Testis (tissue), 2 donors: ENCODE measurements at regions not wholly inside any gene's neighbourhood (a gene's known extent, or its start where the extent isn't known, plus 50 kb on each side); places are given as distances from the start of the nearest gene placed in this dataset.
"Not testable (repeated sequence)": the region's sequence is repeated elsewhere in the genome, so short reads cannot be mapped to it uniquely, and the experiment has no call there.

Source experiments
- DNase-seq: peaks from one replicate; pipeline ENCODE4 v3.0.0-alpha.2; 2019
- H3K27ac ChIP-seq, 2 donors: fragments of 200-600 bp; sonication (generic); one replicate each; pipeline ENCODE4 v1.5.1; 2019
- H3K27me3 ChIP-seq: fragments of 200-600 bp; sonication (generic); one replicate; pipeline ENCODE4 v1.5.1; 2019
- H3K36me3 ChIP-seq: fragments of 200-600 bp; sonication (generic); one replicate; pipeline ENCODE4 v1.5.1; 2017; ENCODE audit warnings: low read depth; ENCODE audit errors: missing control alignments
- H3K4me1 ChIP-seq: fragments of 200-600 bp; sonication (generic); one replicate; pipeline ENCODE4 v1.5.1; 2019
- H3K4me3 ChIP-seq, 2 donors: fragments of 200-600 bp; sonication (generic); one replicate each; pipeline ENCODE4 v1.5.1; 2017 to 2019
- H3K9me3 ChIP-seq: fragments of 200-600 bp; sonication (generic); one replicate; pipeline ENCODE4 v1.5.1; 2017
- CTCF ChIP-seq, 3 experiments: fragments of 450-650 bp in 2 of 3; fragments of 200-600 bp in 1 of 3; sonication (generic) in 1 of 3; IDR thresholded peaks; one replicate each; pipeline ENCODE4 v1.5.1; 2016 to 2019; ENCODE audit warnings: antibody characterized with exemption in 3 of 3, mild to moderate bottlenecking in 2 of 3, moderate library complexity in 1 of 3
- POLR2A ChIP-seq: fragments of 450-650 bp; IDR thresholded peaks from one replicate; pipeline ENCODE4 v1.6.1; 2017; ENCODE audit warnings: antibody characterized with exemption, mild to moderate bottlenecking, moderate library complexity
- WGBS, 2 donors: methylation state at CpG; one replicate each; pipeline ENCODE4 v1.1.5; 2018; 5-methylcytosine and 5-hydroxymethylcytosine counted together
- intact Hi-C: fragments of 100-400 bp; cut with DNase I; formaldehyde crosslinking; loops from one replicate; pipeline ENCODE4 v1.15.1; 2023; ENCODE audit warnings: low total_unique reads

- no peaks in the 10 kb centered on the region for H3K9me3 ChIP-seq
- no peak overlapping the region for H3K4me3 ChIP-seq
- intact Hi-C loops = no loop called here
- no peak for DNase-seq
- H3K27ac ChIP-seq = no peak overlapping the region
- no peak for TF ChIP-seq CTCF (IDR thresholded peaks at IDR 0.05)
- no peak for TF ChIP-seq POLR2A
- 90 to 92% methylated on average over 9 to 12 of the region's 12 CpGs for WGBS, 2 donors
- no peaks in the 10 kb centered on the region for H3K4me1 ChIP-seq
- no peaks in the 10 kb centered on the region for H3K27me3 ChIP-seq
- H3K36me3 ChIP-seq = no peaks in the 10 kb centered on the region
Observed at GRCh38 chr11:71165771-71166170, 86.6 kb downstream of the SHANK2 start.

GRCh38 chr11:71164621-71165020 is 87.8 kb downstream of the SHANK2 start:
- H3K9me3 ChIP-seq = no peaks in the 10 kb centered on the region
- no peak overlapping the region for H3K4me3 ChIP-seq
- intact Hi-C loops = no loop called here
- H3K4me1 ChIP-seq = no peaks in the 10 kb centered on the region
- no peaks in the 10 kb centered on the region for H3K27me3 ChIP-seq
- H3K36me3 ChIP-seq = no peaks in the 10 kb centered on the region
- TF ChIP-seq CTCF (IDR thresholded peaks at IDR 0.05) (no peak), POLR2A (no peak)
- no peak for DNase-seq
- 87 to 89% methylated on average over 7 of the region's 7 CpGs for WGBS, 2 donors
- no peak overlapping the region for H3K27ac ChIP-seq

- WGBS, 2 donors = 96 to 97% methylated on average over 4 of the region's 4 CpGs
- DNase-seq = no peak
- no peak overlapping the region for H3K4me3 ChIP-seq
- no peaks in the 10 kb centered on the region for H3K27me3 ChIP-seq
- no peaks in the 10 kb centered on the region for H3K36me3 ChIP-seq
- no peak overlapping the region for H3K27ac ChIP-seq
- intact Hi-C loops = no loop called here
- no peaks in the 10 kb centered on the region for H3K9me3 ChIP-seq
- no peaks in the 10 kb centered on the region for H3K4me1 ChIP-seq
- no peak for TF ChIP-seq CTCF (IDR thresholded peaks at IDR 0.05)
- no peak for TF ChIP-seq POLR2A
Observed at GRCh38 chr11:71164186-71164585, 88.2 kb downstream of the SHANK2 start.

GRCh38 chr11:71163371-71163770 is 89.0 kb downstream of the SHANK2 start:
- intact Hi-C loops = no loop called here
- no peak for DNase-seq
- Histone ChIP-seq H3K4me3 (no peak overlapping the region), H3K27ac (no peak overlapping the region), H3K27me3 (no peaks in the 10 kb centered on the region), H3K4me1 (no peaks in the 10 kb centered on the region), H3K9me3 (no peaks in the 10 kb centered on the region), H3K36me3 (no peaks in the 10 kb centered on the region)
- WGBS, 2 donors = 69 to 74% methylated on average over 3 of the region's 3 CpGs
- TF ChIP-seq CTCF (IDR thresholded peaks at IDR 0.05) (no peak), POLR2A (no peak)

GRCh38 chr11:71158936-71159335 is 93.4 kb downstream of the SHANK2 start:
- Histone ChIP-seq H3K27ac (no peak overlapping the region), H3K9me3 (no peaks in the 10 kb centered on the region), H3K4me3 (no peak overlapping the region), H3K4me1 (no peaks in the 10 kb centered on the region), H3K36me3 (no peaks in the 10 kb centered on the region), H3K27me3 (no peaks in the 10 kb centered on the region)
- WGBS, 2 donors = 90 to 93% methylated on average over 4 of the region's 4 CpGs
- TF ChIP-seq POLR2A (no peak), CTCF (IDR thresholded peaks at IDR 0.05) (no peak)
- no peak for DNase-seq
- intact Hi-C loops = no loop called here

- H3K9me3 ChIP-seq, H3K27ac ChIP-seq, H3K27me3 ChIP-seq, H3K4me1 ChIP-seq, H3K4me3 ChIP-seq, intact Hi-C loops, DNase-seq, H3K36me3 ChIP-seq: not testable (repeated sequence)
- 80 to 81% methylated on average over 5 of the region's 5 CpGs for WGBS, 2 donors
Observed at GRCh38 chr11:71157676-71158075, 94.7 kb downstream of the SHANK2 start.
